Stomach (tissue), 4 donors: ENCODE measurements at regions not wholly inside any gene's neighbourhood (a gene's known extent, or its start where the extent isn't known, plus 50 kb on each side); places are given as distances from the start of the nearest gene placed in this dataset.

Experiments used
- CTCF ChIP-seq, 7 experiments: fragments of 450-650 bp in 4 of 7; fragments of 200-600 bp in 3 of 7; sonication (generic) in 3 of 7; IDR thresholded peaks; one replicate each; pipeline ENCODE4 v1.5.1; 2016 to 2019; ENCODE audit warnings: antibody characterized with exemption in 7 of 7, control low read depth in 2 of 7, mild to moderate bottlenecking in 1 of 7
- EP300 ChIP-seq: sonication (generic); formaldehyde crosslinking; IDR thresholded peaks from one replicate; pipeline ENCODE4 v1.6.1; 2017; ENCODE audit warnings: antibody characterized with exemption
- POLR2A ChIP-seq, 4 donors: fragments of 450-650 bp; IDR thresholded peaks; one replicate each; pipeline ENCODE4 v1.6.1; 2016; ENCODE audit warnings: antibody characterized with exemption in 4 of 4, control low read depth in 2 of 4, mild to moderate bottlenecking in 1 of 4, moderate library complexity in 1 of 4
- POLR2AphosphoS5 ChIP-seq, 3 donors: sonication (generic); formaldehyde crosslinking; IDR thresholded peaks; one replicate each; pipeline ENCODE4 v1.6.1; 2016; ENCODE audit warnings: antibody characterized with exemption in 3 of 3

- TF ChIP-seq CTCF (IDR thresholded peaks at IDR 0.05) (no peak), POLR2A (IDR thresholded peaks at IDR 0.05) (no peak), EP300 (no peak), POLR2AphosphoS5 (IDR thresholded peaks at IDR 0.05) (no peak)
These were observed 251.7 kb upstream of the B3GAT1 start for GRCh38 chr11:134663506-134664313.
